SK-N-SH (cell line): ENCODE measurements at regions not wholly inside any gene's neighbourhood (a gene's known extent, or its start where the extent isn't known, plus 50 kb on each side); places are given as distances from the start of the nearest gene placed in this dataset.
A peak's percentile ranks its signal among the peaks of the same experiment; 100 is the strongest.

Source experiments
- CTCF ChIA-PET: fragments of 300-600, 350-600 bp; formaldehyde crosslinking; extraction: SDS; loops from one replicate; lab custom pipeline; 2021; lab: Yijun Ruan, JAX
- POLR2A ChIA-PET: fragments of 350-600 bp; sonication (Branson Sonifier 250); formaldehyde crosslinking; extraction: SDS; loops from one replicate; lab custom pipeline; 2020; ENCODE audit warnings: antibody characterized with exemption, inconsistent platforms; lab: Yijun Ruan, JAX
- DNase-seq: peaks from one replicate; pipeline ENCODE4 v3.0.0; 2012
- H2AFZ ChIP-seq: fragments of 200-600 bp; sonication (generic); 2 replicates; pipeline ENCODE4 v1.8.1; 2016; ENCODE audit warnings: antibody characterized with exemption, mild to moderate bottlenecking, low read depth
- H3F3A ChIP-seq: fragments of 200-600 bp; sonication (generic); replicated peaks from 2 replicates; pipeline ENCODE3; 2016; ENCODE audit warnings: antibody characterized with exemption, mild to moderate bottlenecking; ENCODE audit not compliant: insufficient read depth
- H3K27ac ChIP-seq, 2 experiments: fragments of 200-500 bp in 1 of 2; fragments of 200-600 bp in 1 of 2; sonication (Bioruptor generic) in 1 of 2; sonication (generic), shearing (Covaris generic) in 1 of 2; 2 replicates each; pipeline versions ENCODE4 v1.5.1 to v1.6.1; 2014 to 2016; ENCODE audit warnings: low read depth in 2 of 2, inconsistent platforms in 1 of 2, low read length in 1 of 2, mild to moderate bottlenecking in 1 of 2, mixed read lengths in 1 of 2
- H3K27me3 ChIP-seq: fragments of 200-600 bp; sonication (generic), shearing (Covaris generic); 2 replicates; pipeline ENCODE4 v1.6.1; 2016; ENCODE audit warnings: mixed run types; ENCODE audit not compliant: insufficient read depth
- H3K36me3 ChIP-seq, 2 experiments: fragments of 200-500 bp in 1 of 2; fragments of 200-600 bp in 1 of 2; sonication (Bioruptor generic) in 1 of 2; sonication (generic) in 1 of 2; replicated peaks in 1 of 2; 2 replicates each; pipeline versions ENCODE3 to v1.5.1; 2014 to 2016; ENCODE audit warnings: low read length in 1 of 2, mild to moderate bottlenecking in 1 of 2; ENCODE audit not compliant: insufficient read depth in 2 of 2, control insufficient read depth in 1 of 2
- H3K4me1 ChIP-seq, 2 experiments: fragments of 200-500 bp in 1 of 2; fragments of 200-600 bp in 1 of 2; sonication (Bioruptor generic) in 1 of 2; sonication (generic), shearing (Covaris generic) in 1 of 2; 2 replicates each; pipeline versions ENCODE4 v1.5.1 to v1.6.1; 2014 to 2016; ENCODE audit warnings: low read depth in 1 of 2, low read length in 1 of 2, mixed run types in 1 of 2; ENCODE audit not compliant: insufficient read depth in 2 of 2, control insufficient read depth in 1 of 2
- H3K4me2 ChIP-seq: fragments of 200-600 bp; sonication (generic), shearing (Covaris generic); 2 replicates; pipeline ENCODE4 v1.6.1; 2017; ENCODE audit warnings: mixed run types
- H3K4me3 ChIP-seq, 2 experiments: fragments of 200-500 bp in 1 of 2; fragments of 200-600 bp in 1 of 2; sonication (Bioruptor generic) in 1 of 2; sonication (generic), shearing (Covaris generic) in 1 of 2; 2 replicates each; pipeline versions ENCODE4 v1.5.1 to v1.8.1; 2014 to 2016; ENCODE audit warnings: low read depth in 2 of 2, inconsistent platforms in 1 of 2, low read length in 1 of 2, mild to moderate bottlenecking in 1 of 2, mixed read lengths in 1 of 2, moderate library complexity in 1 of 2
- H3K79me2 ChIP-seq: fragments of 200-600 bp; sonication (generic); 2 replicates; pipeline ENCODE4 v1.8.1; 2017; ENCODE audit warnings: mild to moderate bottlenecking; ENCODE audit not compliant: insufficient read depth
- H3K9ac ChIP-seq: fragments of 200-600 bp; sonication (generic); 2 replicates; pipeline ENCODE4 v1.6.1; 2017; ENCODE audit warnings: mixed run types
- H3K9me2 ChIP-seq: fragments of 200-600 bp; sonication (generic); 2 replicates; pipeline ENCODE4 v1.6.1; 2017; ENCODE audit warnings: mixed run types
- H3K9me3 ChIP-seq: fragments of 200-600 bp; sonication (generic); 2 replicates; pipeline ENCODE4 v1.6.1; 2017; ENCODE audit warnings: mixed run types, mild to moderate bottlenecking, moderate library complexity
- H4K20me1 ChIP-seq: fragments of 200-600 bp; sonication (generic); 2 replicates; pipeline ENCODE4 v1.6.1; 2017; ENCODE audit warnings: mild to moderate bottlenecking, mixed run types; ENCODE audit not compliant: insufficient read depth
- EZH2phosphoT487 ChIP-seq: fragments of 200-600 bp; sonication (generic); IDR thresholded peaks from 2 replicates; pipeline ENCODE4 v1.6.1; 2017; ENCODE audit warnings: low read depth, mixed run types, mild to moderate bottlenecking, antibody characterized with exemption, moderate library complexity, borderline replicate concordance
- FOXJ3 ChIP-seq: sonication (generic); formaldehyde crosslinking; IDR thresholded peaks from 2 replicates; pipeline ENCODE4 v1.5.1; 2020; ENCODE audit warnings: mild to moderate bottlenecking, missing genetic modification reagents
- GATA2 ChIP-seq: sonication (generic); formaldehyde crosslinking; IDR thresholded peaks from 2 replicates; pipeline ENCODE4 v1.5.0; 2020; ENCODE audit warnings: mild to moderate bottlenecking, missing genetic modification reagents
- JUND ChIP-seq: IDR thresholded peaks from 2 replicates; pipeline ENCODE4 v1.4.0; 2012
- MEF2A ChIP-seq: IDR thresholded peaks from 2 replicates; pipeline ENCODE4 v1.4.0; 2012; ENCODE audit warnings: low read depth, borderline replicate concordance
- RXRA ChIP-seq: IDR thresholded peaks from 2 replicates; pipeline ENCODE4 v1.4.0; 2012; ENCODE audit warnings: low read depth, mild to moderate bottlenecking, borderline replicate concordance
- SMC3 ChIP-seq: IDR thresholded peaks from 2 replicates; pipeline ENCODE4 v1.6.1; 2012; ENCODE audit warnings: low read depth, low read length, improper control_type of control experiment
- TAF1 ChIP-seq: IDR thresholded peaks from 2 replicates; pipeline ENCODE4 v1.6.1; 2012; ENCODE audit warnings: low read depth, mild to moderate bottlenecking, low read length, moderate library complexity, borderline replicate concordance
- TCF12 ChIP-seq: IDR thresholded peaks from 2 replicates; pipeline ENCODE4 v1.4.0; 2012
- TEAD4 ChIP-seq: IDR thresholded peaks from 2 replicates; pipeline ENCODE4 v1.4.0; 2012; ENCODE audit warnings: mild to moderate bottlenecking, borderline replicate concordance; ENCODE audit not compliant: insufficient read depth
- YY1 ChIP-seq: IDR thresholded peaks from 2 replicates; pipeline ENCODE4 v1.4.0; 2012; ENCODE audit warnings: low read depth, mild to moderate bottlenecking
- WGBS: methylation state at CpG from one replicate; pipeline ENCODE4 v1.1.6; 2017; ENCODE audit warnings: low lambda C conversion rate; 5-methylcytosine and 5-hydroxymethylcytosine counted together
- TF ChIP-seq, protein P1 (sequence below): IDR thresholded peaks from 2 replicates; pipeline ENCODE4 v1.4.0; 2012; ENCODE audit warnings: low read depth, borderline replicate concordance
- TF ChIP-seq, protein P2 (sequence below): IDR thresholded peaks from 2 replicates; pipeline ENCODE4; 2012
- TF ChIP-seq, protein P3 (sequence below): fragments of 200-600 bp; sonication (generic); IDR thresholded peaks from 2 replicates; pipeline ENCODE4 v1.6.1; 2017; ENCODE audit warnings: antibody characterized with exemption, mild to moderate bottlenecking, moderate library complexity
- TF ChIP-seq, protein P4 (sequence below): fragments of 150-350 bp; IDR thresholded peaks from 2 replicates; pipeline ENCODE4 v1.6.1; 2017; ENCODE audit warnings: antibody characterized with exemption, low read length, low read depth, borderline replicate concordance
- TF ChIP-seq, protein P5 (sequence below): IDR thresholded peaks from 2 replicates; pipeline ENCODE4 v1.6.1; 2012; ENCODE audit warnings: mild to moderate bottlenecking, low read depth, low read length, moderate library complexity

DNA sequence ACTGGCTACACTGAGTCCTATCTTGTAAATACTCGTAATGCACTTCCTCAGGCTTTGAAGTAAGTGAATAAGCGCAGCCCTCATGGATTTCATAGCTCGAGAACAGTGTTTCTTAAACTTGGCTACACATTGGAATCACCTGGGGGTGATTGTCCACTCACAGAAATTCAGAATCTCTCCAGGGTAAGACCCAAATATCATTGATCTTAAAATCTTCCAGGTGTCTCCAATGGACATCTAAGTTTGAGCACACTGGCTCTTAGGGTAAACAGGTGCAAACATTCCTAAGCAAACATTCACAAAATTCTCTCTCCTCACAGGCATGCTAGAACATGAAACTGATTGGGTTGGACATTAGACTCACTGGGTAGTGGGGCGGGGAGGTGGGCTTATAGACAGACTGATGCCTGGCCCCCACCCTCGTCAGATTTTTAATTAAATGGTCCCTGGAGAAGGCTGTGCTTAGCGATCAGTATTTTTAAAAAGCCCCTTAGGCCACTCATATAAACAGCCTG is 279.7 kb upstream of the TBL1XR1 start:
- ChIA-PET CTCF (no interaction called here), POLR2A (no interaction called here)
- TF ChIP-seq, protein P1, sequence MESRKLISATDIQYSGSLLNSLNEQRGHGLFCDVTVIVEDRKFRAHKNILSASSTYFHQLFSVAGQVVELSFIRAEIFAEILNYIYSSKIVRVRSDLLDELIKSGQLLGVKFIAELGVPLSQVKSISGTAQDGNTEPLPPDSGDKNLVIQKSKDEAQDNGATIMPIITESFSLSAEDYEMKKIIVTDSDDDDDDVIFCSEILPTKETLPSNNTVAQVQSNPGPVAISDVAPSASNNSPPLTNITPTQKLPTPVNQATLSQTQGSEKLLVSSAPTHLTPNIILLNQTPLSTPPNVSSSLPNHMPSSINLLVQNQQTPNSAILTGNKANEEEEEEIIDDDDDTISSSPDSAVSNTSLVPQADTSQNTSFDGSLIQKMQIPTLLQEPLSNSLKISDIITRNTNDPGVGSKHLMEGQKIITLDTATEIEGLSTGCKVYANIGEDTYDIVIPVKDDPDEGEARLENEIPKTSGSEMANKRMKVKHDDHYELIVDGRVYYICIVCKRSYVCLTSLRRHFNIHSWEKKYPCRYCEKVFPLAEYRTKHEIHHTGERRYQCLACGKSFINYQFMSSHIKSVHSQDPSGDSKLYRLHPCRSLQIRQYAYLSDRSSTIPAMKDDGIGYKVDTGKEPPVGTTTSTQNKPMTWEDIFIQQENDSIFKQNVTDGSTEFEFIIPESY, result no peak
- Histone ChIP-seq H3K9me3 (no peaks in the 10 kb centered on the region), H3K27me3 (no peaks in the 10 kb centered on the region), H3K27ac (no peak overlapping the region), H3K79me2 (no peaks in the 10 kb centered on the region), H2AFZ (no peak overlapping the region), H3K9me2 (no peaks in the 10 kb centered on the region), H3K4me2 (no peak overlapping the region), H3F3A (peaks cover 16% of the 10 kb centered on the region), H3K9ac (no peak overlapping the region), H3K36me3 (no peaks in the 10 kb centered on the region), H4K20me1 (no peaks in the 10 kb centered on the region), H3K4me1 (peaks cover 3 to 12% of the 10 kb centered on the region in 2 experiments; a peak in 3 of 4 replicates), H3K4me3 (no peak overlapping the region)
- WGBS, result 100% methylated on average over 5 of the region's 6 CpGs
- DNase-seq, result no peak

DNA sequence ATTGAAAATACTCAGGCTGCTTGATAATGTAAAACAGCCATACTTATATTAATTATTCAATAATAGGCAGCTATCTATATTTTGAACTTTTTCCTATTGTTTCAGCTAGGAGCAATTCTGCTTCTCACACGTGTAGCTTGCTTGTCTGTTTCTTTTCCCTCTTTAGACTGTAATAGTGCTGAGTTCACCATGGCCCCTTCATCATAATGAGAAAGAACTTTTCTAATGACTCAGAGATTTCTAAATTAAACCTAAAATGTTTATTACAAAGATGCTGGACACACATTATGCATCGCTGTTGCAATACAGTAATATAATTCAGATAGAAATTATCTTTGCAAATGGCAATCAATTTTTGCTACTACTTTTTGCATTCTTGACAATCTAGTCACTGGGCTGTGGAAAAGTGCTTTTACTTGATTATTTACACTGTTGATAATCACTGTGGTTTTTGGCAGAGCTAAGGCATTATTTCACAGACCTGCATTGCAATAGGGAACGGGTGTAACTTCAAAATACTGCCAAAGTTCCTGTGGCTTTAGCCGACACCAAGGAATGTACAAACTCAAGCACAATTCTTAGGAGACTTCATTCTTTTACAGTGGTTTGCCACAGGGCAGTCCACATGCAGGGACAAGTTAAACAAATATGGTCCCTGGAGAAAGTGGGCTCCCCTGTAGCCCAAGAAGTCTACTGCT is 281.0 kb upstream of the TBL1XR1 start:
- DNase-seq, result no peak
- no peaks in the 10 kb centered on the region for H3K9me2 ChIP-seq
- ChIA-PET POLR2A (no interaction called here), CTCF (no interaction called here)
- H3K27ac ChIP-seq, result peak overlapping the region; percentile 68 to 79; a peak in 3 of 4 replicates
- no peaks in the 10 kb centered on the region for H4K20me1 ChIP-seq
- no peaks in the 10 kb centered on the region for H3K9me3 ChIP-seq
- peak overlapping the region; percentile 42 for H3K4me2 ChIP-seq
- no peak overlapping the region for H3K4me3 ChIP-seq
- H3K79me2 ChIP-seq, result no peaks in the 10 kb centered on the region
- no peaks in the 10 kb centered on the region for H3K36me3 ChIP-seq
- no peak overlapping the region for H2AFZ ChIP-seq
- no peak overlapping the region; the same call in 1 of the 2 replicates for H3K9ac ChIP-seq
- peaks cover 16% of the 10 kb centered on the region for H3F3A ChIP-seq
- H3K27me3 ChIP-seq, result no peaks in the 10 kb centered on the region
- WGBS, result 19% methylated on average over 4 of the region's 4 CpGs
- H3K4me1 ChIP-seq, result peaks cover 5 to 12% of the 10 kb centered on the region in 2 experiments; a peak in 3 of 4 replicates
- TF ChIP-seq RXRA, result peak; percentile 73
- peak; percentile 32; the same call in 1 of the 2 replicates for TF ChIP-seq YY1
- peak; percentile 94 for TF ChIP-seq TCF12
- peak; percentile 80 for TF ChIP-seq JUND
- TF ChIP-seq, protein P2, sequence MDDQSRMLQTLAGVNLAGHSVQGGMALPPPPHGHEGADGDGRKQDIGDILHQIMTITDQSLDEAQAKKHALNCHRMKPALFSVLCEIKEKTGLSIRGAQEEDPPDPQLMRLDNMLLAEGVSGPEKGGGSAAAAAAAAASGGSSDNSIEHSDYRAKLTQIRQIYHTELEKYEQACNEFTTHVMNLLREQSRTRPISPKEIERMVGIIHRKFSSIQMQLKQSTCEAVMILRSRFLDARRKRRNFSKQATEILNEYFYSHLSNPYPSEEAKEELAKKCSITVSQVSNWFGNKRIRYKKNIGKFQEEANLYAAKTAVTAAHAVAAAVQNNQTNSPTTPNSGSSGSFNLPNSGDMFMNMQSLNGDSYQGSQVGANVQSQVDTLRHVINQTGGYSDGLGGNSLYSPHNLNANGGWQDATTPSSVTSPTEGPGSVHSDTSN, result peak; percentile 91
- TF ChIP-seq SMC3, result 0 out of 2 replicates have a peak, but pooled peaks have one; percentile 2
- TF ChIP-seq MEF2A, result peak; percentile 47; the same call in 1 of the 2 replicates
- TF ChIP-seq, protein P3, sequence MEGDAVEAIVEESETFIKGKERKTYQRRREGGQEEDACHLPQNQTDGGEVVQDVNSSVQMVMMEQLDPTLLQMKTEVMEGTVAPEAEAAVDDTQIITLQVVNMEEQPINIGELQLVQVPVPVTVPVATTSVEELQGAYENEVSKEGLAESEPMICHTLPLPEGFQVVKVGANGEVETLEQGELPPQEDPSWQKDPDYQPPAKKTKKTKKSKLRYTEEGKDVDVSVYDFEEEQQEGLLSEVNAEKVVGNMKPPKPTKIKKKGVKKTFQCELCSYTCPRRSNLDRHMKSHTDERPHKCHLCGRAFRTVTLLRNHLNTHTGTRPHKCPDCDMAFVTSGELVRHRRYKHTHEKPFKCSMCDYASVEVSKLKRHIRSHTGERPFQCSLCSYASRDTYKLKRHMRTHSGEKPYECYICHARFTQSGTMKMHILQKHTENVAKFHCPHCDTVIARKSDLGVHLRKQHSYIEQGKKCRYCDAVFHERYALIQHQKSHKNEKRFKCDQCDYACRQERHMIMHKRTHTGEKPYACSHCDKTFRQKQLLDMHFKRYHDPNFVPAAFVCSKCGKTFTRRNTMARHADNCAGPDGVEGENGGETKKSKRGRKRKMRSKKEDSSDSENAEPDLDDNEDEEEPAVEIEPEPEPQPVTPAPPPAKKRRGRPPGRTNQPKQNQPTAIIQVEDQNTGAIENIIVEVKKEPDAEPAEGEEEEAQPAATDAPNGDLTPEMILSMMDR, result no peak
- TF ChIP-seq FOXJ3 (CRISPR knock-in tag), result no peak
- TF ChIP-seq, protein P4, sequence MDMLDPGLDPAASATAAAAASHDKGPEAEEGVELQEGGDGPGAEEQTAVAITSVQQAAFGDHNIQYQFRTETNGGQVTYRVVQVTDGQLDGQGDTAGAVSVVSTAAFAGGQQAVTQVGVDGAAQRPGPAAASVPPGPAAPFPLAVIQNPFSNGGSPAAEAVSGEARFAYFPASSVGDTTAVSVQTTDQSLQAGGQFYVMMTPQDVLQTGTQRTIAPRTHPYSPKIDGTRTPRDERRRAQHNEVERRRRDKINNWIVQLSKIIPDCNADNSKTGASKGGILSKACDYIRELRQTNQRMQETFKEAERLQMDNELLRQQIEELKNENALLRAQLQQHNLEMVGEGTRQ, result no peak
- no peak for TF ChIP-seq EZH2phosphoT487
- TF ChIP-seq TEAD4, result peak; percentile 91
- TF ChIP-seq, protein P5, sequence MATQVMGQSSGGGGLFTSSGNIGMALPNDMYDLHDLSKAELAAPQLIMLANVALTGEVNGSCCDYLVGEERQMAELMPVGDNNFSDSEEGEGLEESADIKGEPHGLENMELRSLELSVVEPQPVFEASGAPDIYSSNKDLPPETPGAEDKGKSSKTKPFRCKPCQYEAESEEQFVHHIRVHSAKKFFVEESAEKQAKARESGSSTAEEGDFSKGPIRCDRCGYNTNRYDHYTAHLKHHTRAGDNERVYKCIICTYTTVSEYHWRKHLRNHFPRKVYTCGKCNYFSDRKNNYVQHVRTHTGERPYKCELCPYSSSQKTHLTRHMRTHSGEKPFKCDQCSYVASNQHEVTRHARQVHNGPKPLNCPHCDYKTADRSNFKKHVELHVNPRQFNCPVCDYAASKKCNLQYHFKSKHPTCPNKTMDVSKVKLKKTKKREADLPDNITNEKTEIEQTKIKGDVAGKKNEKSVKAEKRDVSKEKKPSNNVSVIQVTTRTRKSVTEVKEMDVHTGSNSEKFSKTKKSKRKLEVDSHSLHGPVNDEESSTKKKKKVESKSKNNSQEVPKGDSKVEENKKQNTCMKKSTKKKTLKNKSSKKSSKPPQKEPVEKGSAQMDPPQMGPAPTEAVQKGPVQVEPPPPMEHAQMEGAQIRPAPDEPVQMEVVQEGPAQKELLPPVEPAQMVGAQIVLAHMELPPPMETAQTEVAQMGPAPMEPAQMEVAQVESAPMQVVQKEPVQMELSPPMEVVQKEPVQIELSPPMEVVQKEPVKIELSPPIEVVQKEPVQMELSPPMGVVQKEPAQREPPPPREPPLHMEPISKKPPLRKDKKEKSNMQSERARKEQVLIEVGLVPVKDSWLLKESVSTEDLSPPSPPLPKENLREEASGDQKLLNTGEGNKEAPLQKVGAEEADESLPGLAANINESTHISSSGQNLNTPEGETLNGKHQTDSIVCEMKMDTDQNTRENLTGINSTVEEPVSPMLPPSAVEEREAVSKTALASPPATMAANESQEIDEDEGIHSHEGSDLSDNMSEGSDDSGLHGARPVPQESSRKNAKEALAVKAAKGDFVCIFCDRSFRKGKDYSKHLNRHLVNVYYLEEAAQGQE, result no peak
- no peak for TF ChIP-seq TAF1
- TF ChIP-seq GATA2 (CRISPR knock-in tag), result no peak
